ENCODE measurements at regions not wholly inside any gene's neighbourhood (a gene's known extent, or its start where the extent isn't known, plus 50 kb on each side); places are given as distances from the start of the nearest gene placed in this dataset.

DNA sequence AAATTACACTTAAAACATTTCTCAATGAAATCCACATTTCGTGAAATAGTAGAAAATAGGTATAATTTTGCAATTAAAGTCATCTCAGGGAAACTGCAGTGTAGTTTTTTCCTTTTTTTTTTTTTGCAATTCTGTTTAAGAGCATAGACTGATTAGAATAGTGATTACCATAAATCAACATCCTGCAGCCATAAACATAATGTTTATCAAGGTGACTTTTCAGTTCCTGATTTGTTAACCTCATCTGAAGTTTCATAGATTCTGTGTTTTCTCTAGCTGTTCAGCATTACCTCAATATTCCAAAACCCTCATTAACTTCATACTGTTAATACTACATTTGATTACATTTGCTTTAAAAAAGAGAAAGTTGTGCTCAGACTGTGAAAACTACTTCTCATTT, 286.3 kb upstream of the DACH1 start:
- no peak for DNase-seq

DNA sequence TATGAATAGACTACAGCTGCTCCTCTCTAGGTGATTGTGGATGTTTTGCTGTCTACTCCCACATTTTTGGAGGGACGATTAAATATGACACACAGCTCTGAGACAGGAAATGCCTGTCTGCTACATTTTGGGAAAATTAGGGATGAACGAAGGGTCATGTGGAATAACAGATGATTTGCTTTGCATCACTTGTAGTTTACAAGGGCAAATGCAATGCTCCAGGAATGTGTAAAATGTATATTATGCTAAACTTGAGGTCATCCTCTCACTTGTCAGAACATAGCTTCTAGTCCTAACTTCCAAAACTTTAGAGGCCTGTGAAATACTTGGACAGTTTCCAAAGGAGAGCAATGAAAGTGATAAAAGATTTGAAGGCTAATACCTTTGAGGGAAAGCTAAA, 284.2 kb upstream of the DACH1 start:
- no peak for DNase-seq

GRCh38 chr13:72150502-72150901, 283.5 kb upstream of the DACH1 start:
- DNase-seq: no peak

- DNase-seq: no peak
Measured at GRCh38 chr13:72149701-72150100, 282.7 kb upstream of the DACH1 start.

DNA sequence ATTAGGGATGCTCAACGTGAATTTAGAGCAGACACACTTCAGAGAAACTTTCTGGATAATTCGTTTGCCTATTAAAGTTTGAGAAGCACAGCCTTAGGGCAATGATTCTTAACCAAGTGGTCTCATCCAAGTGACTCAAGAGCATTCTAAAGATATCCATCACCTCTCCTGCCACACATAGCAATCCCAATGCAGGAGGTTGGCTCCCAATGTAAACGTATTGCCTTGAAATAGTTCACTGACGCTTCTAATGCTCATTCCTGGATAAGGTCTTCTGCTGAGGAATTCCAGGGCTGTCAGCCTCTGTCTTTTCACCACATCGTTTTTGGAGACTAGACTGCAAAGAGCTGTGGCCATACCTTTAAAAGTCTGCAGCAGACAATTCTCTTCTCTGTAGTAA, 279.8 kb upstream of the DACH1 start:
- DNase-seq: no peak

DNA sequence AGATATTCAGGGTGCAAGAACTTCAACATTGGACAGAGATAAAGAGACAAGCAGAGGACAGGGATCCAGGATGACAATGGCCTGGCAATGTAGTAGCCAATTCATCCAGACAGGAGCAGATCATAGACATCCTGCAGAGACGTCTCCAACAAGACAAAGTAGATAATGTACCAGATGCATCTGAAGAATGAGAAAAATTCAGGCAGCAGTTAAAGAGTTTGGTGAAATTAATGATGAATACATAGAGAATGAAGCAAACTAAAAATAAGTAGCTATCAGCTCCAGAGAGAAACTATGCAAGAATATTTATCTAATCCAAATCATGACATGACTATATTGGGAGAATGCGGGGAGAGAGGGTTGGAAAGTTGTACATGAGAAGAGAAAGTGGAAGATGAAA, 278.4 kb upstream of the DACH1 start:
- no peak for DNase-seq

DNA sequence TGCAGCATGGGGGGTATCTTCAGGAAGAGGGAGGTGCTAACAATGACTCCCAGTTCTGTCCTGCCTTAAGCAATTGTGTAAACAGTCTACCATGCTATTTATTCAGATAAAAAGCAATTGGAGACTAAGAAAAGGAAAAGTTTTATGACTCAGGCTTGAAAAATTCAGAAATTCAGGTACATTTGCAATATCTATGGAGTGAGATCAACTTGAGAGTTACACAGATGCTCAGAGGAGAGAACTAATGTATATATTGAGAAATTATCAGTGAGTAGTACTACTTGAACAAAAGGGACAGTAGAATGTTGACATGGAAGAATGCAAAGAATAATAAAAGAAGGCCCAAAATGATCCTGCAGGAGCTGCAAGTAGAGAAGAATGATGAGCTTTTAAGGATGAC, 277.6 kb upstream of the DACH1 start:
- no peak for DNase-seq

DNA sequence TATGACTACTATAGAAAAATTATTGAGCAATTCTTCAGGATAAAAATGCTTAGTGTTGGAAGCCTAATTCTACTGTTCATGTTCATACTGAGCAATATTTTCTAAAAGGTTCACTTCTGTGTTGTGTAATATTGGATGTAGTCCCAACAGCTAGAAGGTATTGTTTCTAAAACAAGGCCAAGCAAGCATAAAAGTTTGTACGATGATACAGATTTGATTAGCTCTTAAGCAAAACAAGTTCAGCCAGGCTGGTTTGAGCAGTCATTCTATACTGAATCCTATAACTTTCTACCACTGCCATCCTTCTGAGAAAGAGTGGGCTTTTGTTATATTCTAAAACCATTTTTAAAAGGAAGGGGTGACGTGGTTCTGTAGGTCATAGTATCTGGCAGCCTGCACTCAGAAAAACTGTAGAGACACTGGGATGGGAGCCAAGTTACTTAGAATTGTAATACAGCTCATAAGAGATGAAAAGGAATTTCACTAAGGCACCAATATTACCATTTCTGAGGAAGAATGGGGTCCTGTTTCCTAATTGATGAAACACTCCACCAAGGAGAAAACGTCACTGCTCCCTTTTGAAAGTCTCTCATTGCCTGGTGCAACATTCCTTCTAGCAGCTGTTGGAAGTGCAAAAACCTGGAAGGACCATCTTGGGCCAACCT, 275.0 kb upstream of the DACH1 start:
- no peak for DNase-seq

DNA sequence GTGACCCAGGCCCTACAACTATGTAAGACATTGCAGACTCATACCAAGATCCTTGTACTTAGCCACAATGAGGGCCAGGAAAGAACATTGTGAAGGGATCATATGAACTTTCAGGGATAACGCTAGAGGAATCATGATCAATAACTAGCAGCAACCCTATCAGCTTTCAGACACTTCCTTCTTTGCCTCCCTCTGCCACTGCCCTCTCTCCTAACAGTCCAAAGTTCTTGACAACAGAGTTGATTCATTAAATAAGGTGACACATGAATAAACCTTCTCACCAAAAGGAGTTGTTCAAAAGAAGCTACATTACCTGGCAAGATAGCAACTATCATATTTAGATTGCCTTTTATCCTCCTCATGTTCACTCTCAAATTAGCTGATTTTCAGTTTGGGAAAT, 272.2 kb upstream of the DACH1 start:
- no peak for DNase-seq

- DNase-seq: no peak
Measured at GRCh38 chr13:72132075-72132474, 265.1 kb upstream of the DACH1 start.

DNA sequence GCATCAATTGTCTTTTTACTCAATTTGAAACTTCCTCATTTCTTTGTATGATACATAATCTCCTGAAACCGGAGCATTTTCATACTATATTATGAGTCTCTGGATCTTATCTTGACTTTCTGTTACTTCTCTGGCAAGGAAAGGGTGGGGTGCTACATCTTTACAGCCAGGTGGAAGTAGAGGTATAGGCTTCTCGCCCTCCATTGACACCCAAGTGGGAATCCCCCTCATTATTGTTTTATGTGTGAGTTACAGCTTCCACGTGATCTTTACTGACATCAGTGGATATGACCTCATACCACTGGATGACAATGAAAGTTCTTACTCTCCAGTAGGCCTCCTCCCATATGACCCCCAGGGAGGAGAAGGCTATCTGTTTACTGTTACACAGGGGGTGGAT, 262.1 kb upstream of the DACH1 start:
- no peak for DNase-seq

DNA sequence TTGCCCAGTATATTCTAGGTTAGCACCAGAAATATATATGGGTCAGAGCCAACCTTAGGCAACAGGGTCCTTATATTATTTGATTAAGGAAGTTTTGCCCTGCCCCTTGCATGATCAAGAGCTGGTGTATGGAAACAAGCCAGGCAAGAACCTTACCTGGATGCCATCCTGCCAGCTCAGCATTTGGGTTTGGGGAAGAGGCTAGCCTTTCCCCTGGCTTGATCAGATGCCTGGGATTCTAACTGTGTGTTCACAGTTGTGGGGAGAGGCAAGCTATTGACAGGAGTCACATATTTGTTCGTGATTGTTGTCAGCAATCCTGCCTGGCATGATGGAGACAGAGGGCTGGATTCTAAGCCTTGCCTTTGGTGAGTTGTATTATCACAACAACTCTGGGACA, 260.0 kb upstream of the DACH1 start:
- no peak for DNase-seq

DNA sequence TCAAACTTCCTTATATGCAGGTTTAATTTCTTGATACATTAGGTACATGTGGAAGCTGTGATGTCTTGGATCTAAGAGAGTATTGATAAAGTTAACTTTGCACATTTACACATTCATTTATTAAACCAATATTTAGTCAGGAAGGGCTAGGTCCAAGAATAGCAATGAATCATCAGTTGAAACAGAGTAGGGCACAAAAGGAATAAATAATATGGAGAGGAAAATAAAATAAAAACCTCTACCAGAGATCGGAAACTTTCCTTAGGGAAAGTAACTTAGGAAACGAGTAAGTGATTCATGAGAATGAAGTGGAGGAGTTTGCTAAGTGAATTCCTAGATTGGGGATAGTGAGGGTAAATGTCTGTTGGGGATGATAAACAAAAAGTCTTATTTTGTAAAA, 259.4 kb upstream of the DACH1 start:
- DNase-seq: no peak

- DNase-seq: no peak
Measured at GRCh38 chr13:72125561-72125960, 258.6 kb upstream of the DACH1 start.

DNA sequence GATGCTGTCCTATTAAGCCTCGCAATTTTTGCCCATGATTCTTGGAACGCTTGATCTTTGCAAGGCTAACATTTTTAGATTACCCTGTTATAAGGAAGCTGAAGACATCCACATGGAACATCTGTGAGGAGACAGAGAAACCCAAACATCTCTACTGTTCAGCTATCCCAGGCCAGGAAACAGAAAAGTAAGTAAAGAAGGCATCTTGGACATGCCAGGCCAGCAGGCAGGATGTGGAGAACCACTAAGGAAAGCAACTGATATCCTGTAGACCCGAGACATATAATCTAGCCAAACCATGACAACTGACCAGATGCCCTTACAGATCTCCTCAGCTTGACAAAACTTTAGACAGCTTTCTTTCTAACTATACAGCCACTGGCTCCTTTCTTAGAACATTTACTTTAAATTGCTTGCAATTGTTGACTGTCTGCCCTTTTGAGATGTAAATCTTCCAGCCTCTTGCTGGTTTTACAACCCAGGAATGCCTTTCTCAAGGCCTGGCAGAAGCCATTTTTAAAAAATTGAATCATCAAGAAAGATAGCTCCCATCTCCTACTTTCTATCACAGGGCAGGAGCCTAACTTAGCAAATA, 255.8 kb upstream of the DACH1 start:
- no peak for DNase-seq

DNA sequence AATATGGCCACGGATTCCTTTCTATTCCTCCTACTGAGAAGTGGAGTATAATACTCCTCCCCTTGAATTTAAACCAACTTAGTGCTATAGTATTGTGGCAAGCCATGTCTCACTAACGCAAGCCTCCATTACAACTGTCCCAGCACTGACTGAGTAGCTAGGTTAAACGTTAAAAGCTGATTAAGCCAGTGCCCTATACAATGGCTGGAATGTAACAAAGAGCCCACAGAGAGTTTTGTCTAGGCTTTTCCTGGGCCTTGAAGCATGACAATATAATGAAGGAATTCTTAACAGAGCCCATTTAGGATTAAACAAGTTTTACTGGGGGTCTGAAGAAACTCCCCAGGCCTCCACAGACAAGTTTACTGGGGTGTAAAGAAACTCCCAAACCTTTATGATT, 254.5 kb upstream of the DACH1 start:
- no peak for DNase-seq

- DNase-seq: no peak
Measured at GRCh38 chr13:72120632-72121031, 253.6 kb upstream of the DACH1 start.

- no peak for DNase-seq
Measured at GRCh38 chr13:72113931-72114330, 246.9 kb upstream of the DACH1 start.

- DNase-seq: no peak
Measured at GRCh38 chr13:72113076-72113475, 246.1 kb upstream of the DACH1 start.

GRCh38 chr13:72112216-72112615, 245.2 kb upstream of the DACH1 start:
- no peak for DNase-seq

- DNase-seq: no peak
Measured at GRCh38 chr13:72109863-72110262, 242.9 kb upstream of the DACH1 start.

DNA sequence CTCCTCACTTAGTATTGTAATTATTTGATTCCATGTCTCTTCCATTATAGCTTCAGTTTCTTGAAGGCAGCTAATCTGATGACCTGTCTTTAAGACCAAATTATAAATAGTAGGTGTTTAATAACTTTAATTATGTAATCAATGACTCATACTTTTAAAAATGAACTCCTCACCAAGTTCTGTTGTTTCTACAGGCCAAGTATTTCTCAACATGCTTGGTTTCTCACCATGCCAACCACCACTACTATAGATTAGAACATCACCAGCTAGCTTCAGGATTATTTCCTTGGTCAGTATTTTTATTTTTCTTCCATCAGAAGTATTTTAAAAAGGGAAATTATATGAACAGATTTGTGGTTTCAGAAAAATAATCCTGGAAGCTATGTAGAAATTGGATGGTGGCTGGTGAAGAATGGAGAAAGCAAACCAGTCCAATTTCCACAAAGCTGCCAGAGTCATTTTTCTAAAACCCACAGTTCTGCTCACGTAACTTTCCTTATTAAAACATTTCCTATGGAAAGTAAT, 237.7 kb upstream of the DACH1 start:
- no peak for DNase-seq

DNA sequence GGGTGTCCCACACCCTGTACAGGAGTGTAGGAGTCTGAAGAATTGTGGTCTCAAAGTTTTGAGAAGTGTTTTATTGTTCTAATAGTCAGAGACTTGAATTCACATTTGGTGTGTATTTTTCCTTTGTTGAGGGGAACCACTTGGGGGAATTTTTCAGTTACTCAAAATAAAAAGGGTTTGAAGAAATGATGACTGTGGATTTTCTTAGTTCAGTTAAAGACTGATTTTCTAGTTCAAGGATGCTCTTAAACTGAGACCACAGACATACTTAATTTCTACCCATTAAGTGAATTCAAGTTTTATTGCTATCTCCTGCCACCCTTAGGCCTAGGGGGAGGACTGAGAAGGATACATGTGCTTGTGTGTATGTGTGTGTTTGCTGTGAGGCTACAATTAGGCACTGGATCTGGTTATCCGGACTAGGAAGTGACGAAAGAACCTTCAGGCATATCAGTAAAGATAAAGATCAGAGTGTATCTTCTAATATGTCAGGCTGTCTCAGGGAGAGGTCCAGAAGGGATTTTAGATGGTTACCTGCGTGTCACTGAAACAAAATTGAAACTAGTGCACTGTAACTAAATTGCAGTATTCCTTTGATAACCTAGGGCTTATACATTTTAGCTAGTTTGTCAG, 234.9 kb upstream of the DACH1 start:
- no peak for DNase-seq

GRCh38 chr13:72100339-72100738, 233.3 kb upstream of the DACH1 start:
- no peak for DNase-seq

- DNase-seq: no peak
Measured at GRCh38 chr13:72097568-72097967, 230.6 kb upstream of the DACH1 start.
